IMR-90 (cell line): ENCODE measurements at regions not wholly inside any gene's neighbourhood (a gene's known extent, or its start where the extent isn't known, plus 50 kb on each side); places are given as distances from the start of the nearest gene placed in this dataset.

Source experiments
- ATAC-seq: fragments of 200-7000 bp; cut with Tn5 transposase; 2 replicates; pipeline ENCODE4 v1.9.1; 2020; ENCODE audit warnings: low read depth, mild to moderate bottlenecking, moderate library complexity
- BruUV-seq: library from RNA; stranded (reverse); fragments of 400-500 nt; replicated peaks from 2 replicates; lab custom pipeline; 2021; lab: Mats Ljungman, UMichigan
- CTCF ChIA-PET: fragments of 300-600 bp; formaldehyde crosslinking; extraction: SDS; loops from one replicate; lab custom pipeline; 2021; ENCODE audit warnings: antibody characterized with exemption; lab: Yijun Ruan, JAX
- POLR2A ChIA-PET: fragments of 300-600 bp; sonication (Branson Sonifier 250); formaldehyde crosslinking; loops from one replicate; lab custom pipeline; 2022; ENCODE audit warnings: antibody characterized with exemption; ENCODE audit not compliant: unreplicated experiment; lab: Charles Lee
- DNase-seq: peaks from one replicate; pipeline ENCODE4 v3.0.0; 2013
- H2AFZ ChIP-seq: replicated peaks from 2 replicates; pipeline ENCODE3; 2013; ENCODE audit warnings: low read length, mild to moderate bottlenecking; ENCODE audit not compliant: poor library complexity
- H2AK5ac ChIP-seq: 2 replicates; pipeline ENCODE4 v1.6.1; 2013; ENCODE audit warnings: low read depth, low read length, inconsistent platforms
- H2AK9ac ChIP-seq: replicated peaks from 2 replicates; pipeline ENCODE3; 2013; ENCODE audit warnings: mild to moderate bottlenecking, low read depth, low read length, moderate library complexity; ENCODE audit not compliant: poor library complexity
- H2BK120ac ChIP-seq: 2 replicates; pipeline ENCODE4 v1.6.1; 2013; ENCODE audit warnings: low read depth, low read length, inconsistent platforms
- H2BK15ac ChIP-seq: 3 replicates; pipeline ENCODE4 v1.6.1; 2013; ENCODE audit warnings: low read depth, low read length, inconsistent platforms
- H2BK20ac ChIP-seq: 2 replicates; pipeline ENCODE4 v1.6.1; 2013; ENCODE audit warnings: low read depth, mild to moderate bottlenecking, inconsistent platforms, low read length, moderate library complexity
- H2BK5ac ChIP-seq: 2 replicates; pipeline ENCODE4 v1.6.1; 2013; ENCODE audit warnings: mild to moderate bottlenecking, low read depth, low read length, inconsistent platforms; ENCODE audit not compliant: poor library complexity, severe bottlenecking
- H3K14ac ChIP-seq: replicated peaks from 2 replicates; pipeline ENCODE4 v1.6.1; 2013; ENCODE audit warnings: low read depth, low read length, inconsistent platforms
- H3K18ac ChIP-seq: 2 replicates; pipeline ENCODE4 v1.6.1; 2013; ENCODE audit warnings: low read depth, low read length, control low read depth
- H3K23ac ChIP-seq: 2 replicates; pipeline ENCODE4 v1.6.1; 2013; ENCODE audit warnings: low read depth, low read length, inconsistent platforms
- H3K27ac ChIP-seq: 2 replicates; pipeline ENCODE4 v1.5.1; 2013; ENCODE audit warnings: mild to moderate bottlenecking, control low read depth, low read length; ENCODE audit not compliant: insufficient read depth
- H3K27me3 ChIP-seq: 2 replicates; pipeline ENCODE4 v1.6.1; 2013; ENCODE audit warnings: low read length; ENCODE audit not compliant: control insufficient read depth, insufficient read depth
- H3K36me3 ChIP-seq: 2 replicates; pipeline ENCODE4 v1.6.1; 2013; ENCODE audit warnings: low read length, mixed read lengths; ENCODE audit not compliant: control insufficient read depth, insufficient read depth
- H3K4ac ChIP-seq: 2 replicates; pipeline ENCODE4 v1.6.1; 2013; ENCODE audit warnings: low read depth, low read length, inconsistent platforms
- H3K4me1 ChIP-seq: 2 replicates; pipeline ENCODE4 v1.6.1; 2013; ENCODE audit warnings: low read length, mixed read lengths; ENCODE audit not compliant: control insufficient read depth, insufficient read depth
- H3K4me2 ChIP-seq: 2 replicates; pipeline ENCODE4 v1.6.1; 2013; ENCODE audit warnings: low read depth, mild to moderate bottlenecking, control low read depth, low read length, moderate library complexity
- H3K4me3 ChIP-seq: 2 replicates; pipeline ENCODE4 v1.5.1; 2013; ENCODE audit warnings: low read depth, mild to moderate bottlenecking, control low read depth, low read length, moderate library complexity; ENCODE audit not compliant: insufficient read depth
- H3K56ac ChIP-seq: 2 replicates; pipeline ENCODE4 v1.6.1; 2013; ENCODE audit warnings: low read length, inconsistent platforms; ENCODE audit not compliant: insufficient read depth; ENCODE audit errors: extremely low read depth
- H3K79me1 ChIP-seq, 2 experiments: 2 replicates each; pipeline ENCODE4 v1.6.1; 2013; ENCODE audit warnings: low read length in 2 of 2, inconsistent platforms in 1 of 2, low read depth in 1 of 2
- H3K9ac ChIP-seq: 2 replicates; pipeline ENCODE4 v1.6.1; 2013; ENCODE audit warnings: low read depth, low read length, control low read depth
- H3K9me1 ChIP-seq: 2 replicates; pipeline ENCODE4 v1.6.1; 2013; ENCODE audit warnings: low read length, inconsistent platforms; ENCODE audit not compliant: insufficient read depth
- H3K9me3 ChIP-seq: 2 replicates; pipeline ENCODE4 v1.6.1; 2013; ENCODE audit warnings: low read length; ENCODE audit not compliant: control insufficient read depth, insufficient read depth
- H4K20me1 ChIP-seq: 2 replicates; pipeline ENCODE4 v1.6.1; 2013; ENCODE audit warnings: low read length, inconsistent platforms; ENCODE audit not compliant: insufficient read depth
- H4K5ac ChIP-seq: 2 replicates; pipeline ENCODE4 v1.6.1; 2013; ENCODE audit warnings: mild to moderate bottlenecking, low read depth, low read length, control low read depth
- H4K8ac ChIP-seq, 2 experiments: 2 replicates each; pipeline ENCODE4 v1.6.1; 2013; ENCODE audit warnings: low read depth in 2 of 2, low read length in 2 of 2, control low read depth in 1 of 2, inconsistent platforms in 1 of 2
- H4K91ac ChIP-seq: 2 replicates; pipeline ENCODE4 v1.6.1; 2013; ENCODE audit warnings: low read depth, low read length, inconsistent platforms; ENCODE audit not compliant: insufficient read depth
- BHLHE40 ChIP-seq: fragments of 150-350 bp; IDR thresholded peaks from 2 replicates; pipeline ENCODE4 v1.6.1; 2016; ENCODE audit warnings: mild to moderate bottlenecking, low read depth, low read length
- CEBPB ChIP-seq: IDR thresholded peaks from 2 replicates; pipeline ENCODE4 v1.6.1; 2012; ENCODE audit warnings: low read depth, low read length, improper control_type of control experiment
- CTCF ChIP-seq: conservative IDR thresholded peaks from 2 replicates; pipeline ENCODE4 v1.5.1; 2012; ENCODE audit warnings: mild to moderate bottlenecking, low read depth, low read length, improper control_type of control experiment
- FOS ChIP-seq: fragments of 150-350 bp; IDR thresholded peaks from 2 replicates; pipeline ENCODE4 v1.6.1; 2016; ENCODE audit warnings: low read depth, low read length
- MAFK ChIP-seq: IDR thresholded peaks from 2 replicates; pipeline ENCODE4 v1.6.1; 2012; ENCODE audit warnings: low read depth, low read length, improper control_type of control experiment
- MXI1 ChIP-seq: IDR thresholded peaks from 2 replicates; pipeline ENCODE4 v1.6.1; 2012; ENCODE audit warnings: low read depth, mild to moderate bottlenecking, low read length, moderate library complexity, borderline replicate concordance
- POLR2A ChIP-seq: IDR thresholded peaks from 2 replicates; pipeline ENCODE4 v1.6.1; 2012; ENCODE audit warnings: mild to moderate bottlenecking, low read depth, low read length
- RCOR1 ChIP-seq: IDR thresholded peaks from 2 replicates; pipeline ENCODE4 v1.6.1; 2012; ENCODE audit warnings: mild to moderate bottlenecking, low read length, improper control_type of control experiment; ENCODE audit not compliant: insufficient replicate concordance
- RFX5 ChIP-seq: IDR thresholded peaks from 2 replicates; pipeline ENCODE4 v1.8.0; 2012; ENCODE audit warnings: low read depth, mild to moderate bottlenecking, low read length, moderate library complexity
- WGBS, 2 experiments: methylation state at CpG; one replicate each; pipeline versions ENCODE4 v1.1.5 to v1.1.7; 2013; ENCODE audit warnings: missing lambda C conversion rate in 2 of 2; ENCODE audit not compliant: insufficient read length in 1 of 2; ENCODE audit errors: extremely low coverage in 2 of 2; 5-methylcytosine and 5-hydroxymethylcytosine counted together
- dilution Hi-C: fragments of 300-500 bp; cut with HindIII; formaldehyde crosslinking; loops from one replicate; pipeline ENCODE4 v1.14.3; 2018; ENCODE audit warnings: low sequenced_read_pairs; ENCODE audit not compliant: unreplicated experiment
- in situ Hi-C: fragments of 300-500 bp; cut with MboI; formaldehyde crosslinking; loops from 3 replicates; pipeline ENCODE4 v1.14.3; 2019; ENCODE audit warnings: low sequenced_read_pairs, inconsistent platforms, mixed read lengths
- intact Hi-C: fragments of 100-400 bp; cut with micrococcal nuclease; formaldehyde crosslinking; loops from 2 replicates; pipeline ENCODE4 v1.10.0; 2022

GRCh38 chr9:82376677-82377232, 388.2 kb downstream of the SPATA31D1 start:
- Histone ChIP-seq H2AK5ac (no peak overlapping the region), H3K27ac (no peak overlapping the region), H3K4me2 (no peak overlapping the region), H2BK5ac (no peak overlapping the region), H2AFZ (no peak overlapping the region), H3K23ac (no peak overlapping the region), H3K14ac (no peak overlapping the region), H3K27me3 (no peaks in the 10 kb centered on the region), H3K9ac (no peak overlapping the region), H2BK120ac (no peak overlapping the region), H3K79me1 (no peaks in the 10 kb centered on the region), H2BK15ac (no peak overlapping the region), H2BK20ac (no peak overlapping the region), H4K20me1 (no peaks in the 10 kb centered on the region), H3K4me1 (no peaks in the 10 kb centered on the region), H2AK9ac (no peak overlapping the region), H3K56ac (no peak overlapping the region), H4K5ac (no peak overlapping the region), H4K8ac (no peak overlapping the region), H3K36me3 (no peaks in the 10 kb centered on the region), H3K9me1 (no peaks in the 10 kb centered on the region), H3K9me3 (no peaks in the 10 kb centered on the region), H3K18ac (no peak overlapping the region), H4K91ac (no peak overlapping the region), H3K4me3 (no peak overlapping the region), H3K4ac (no peak overlapping the region)
- intact Hi-C loops: no loop called here
- DNase-seq: no peak
- WGBS, 2 experiments: no CpG with 5 or more reads among the region's 4 CpGs
- ChIA-PET POLR2A (no interaction called here), CTCF (no interaction called here)
- BruUV-seq: no TSS peak
- TF ChIP-seq RCOR1 (no peak), FOS (no peak), MAFK (no peak), POLR2A (no peak), BHLHE40 (no peak), CEBPB (no peak), CTCF (no peak), MXI1 (no peak), RFX5 (no peak)
- ATAC-seq: no peak
- dilution Hi-C loops: no loop called here
- in situ Hi-C loops: loop anchor here (25.0 kb wide), 1 partner anchor 111 kb away; no protein-coding TSS in a partner anchor
